22Rv1 (cell line): ENCODE measurements at regions not wholly inside any gene's neighbourhood (a gene's known extent, or its start where the extent isn't known, plus 50 kb on each side); places are given as distances from the start of the nearest gene placed in this dataset.
"Not testable (repeated sequence)": the region's sequence is repeated elsewhere in the genome, so short reads cannot be mapped to it uniquely, and the experiment has no call there.

ENCODE experiments used
- ZFX ChIP-seq: fragments of 450-650 bp; IDR thresholded peaks from 2 replicates; pipeline ENCODE4 v1.6.1; 2017; ENCODE audit warnings: antibody characterized with exemption, borderline replicate concordance
- TF ChIP-seq, protein P1 (sequence below): fragments of 450-650 bp; IDR thresholded peaks from 2 replicates; pipeline ENCODE4 v1.5.1; 2017; ENCODE audit warnings: mild to moderate bottlenecking

DNA sequence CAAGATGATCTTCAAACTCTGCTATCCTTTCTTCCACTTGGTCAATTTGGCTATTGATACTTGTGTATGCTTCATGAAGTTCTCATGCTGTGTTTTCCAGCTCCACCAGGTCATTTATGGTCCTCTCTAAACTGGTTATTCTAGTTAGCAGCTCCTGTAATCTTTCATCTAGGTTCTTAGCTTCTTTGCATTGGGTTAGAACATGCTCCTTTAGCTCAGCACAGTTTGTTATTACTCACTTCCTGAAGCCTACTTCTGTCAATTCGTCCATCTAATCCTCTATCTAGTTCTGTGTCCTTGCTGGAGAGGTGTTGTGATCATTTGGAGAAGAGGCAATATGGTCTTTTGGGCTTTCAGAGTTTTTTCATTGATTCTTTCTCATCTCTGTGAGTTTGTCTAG is 430.2 kb upstream of the ACVR2A start:
- TF ChIP-seq, protein P1, sequence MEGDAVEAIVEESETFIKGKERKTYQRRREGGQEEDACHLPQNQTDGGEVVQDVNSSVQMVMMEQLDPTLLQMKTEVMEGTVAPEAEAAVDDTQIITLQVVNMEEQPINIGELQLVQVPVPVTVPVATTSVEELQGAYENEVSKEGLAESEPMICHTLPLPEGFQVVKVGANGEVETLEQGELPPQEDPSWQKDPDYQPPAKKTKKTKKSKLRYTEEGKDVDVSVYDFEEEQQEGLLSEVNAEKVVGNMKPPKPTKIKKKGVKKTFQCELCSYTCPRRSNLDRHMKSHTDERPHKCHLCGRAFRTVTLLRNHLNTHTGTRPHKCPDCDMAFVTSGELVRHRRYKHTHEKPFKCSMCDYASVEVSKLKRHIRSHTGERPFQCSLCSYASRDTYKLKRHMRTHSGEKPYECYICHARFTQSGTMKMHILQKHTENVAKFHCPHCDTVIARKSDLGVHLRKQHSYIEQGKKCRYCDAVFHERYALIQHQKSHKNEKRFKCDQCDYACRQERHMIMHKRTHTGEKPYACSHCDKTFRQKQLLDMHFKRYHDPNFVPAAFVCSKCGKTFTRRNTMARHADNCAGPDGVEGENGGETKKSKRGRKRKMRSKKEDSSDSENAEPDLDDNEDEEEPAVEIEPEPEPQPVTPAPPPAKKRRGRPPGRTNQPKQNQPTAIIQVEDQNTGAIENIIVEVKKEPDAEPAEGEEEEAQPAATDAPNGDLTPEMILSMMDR, result not testable (repeated sequence)
- TF ChIP-seq ZFX, result not testable (repeated sequence)
